Stimulated activated CD8-positive, alpha-beta memory T cell treated with anti-CD3 and anti-CD28 coated beads, Interleukin-7, amount 100 ng/mL, for 1 hour (primary cell): ENCODE measurements at regions not wholly inside any gene's neighbourhood (a gene's known extent, or its start where the extent isn't known, plus 50 kb on each side); places are given as distances from the start of the nearest gene placed in this dataset.
"Not testable (repeated sequence)": the region's sequence is repeated elsewhere in the genome, so short reads cannot be mapped to it uniquely, and the experiment has no call there.

Experiments
- DNase-seq, 2 donors: peaks; one replicate each; pipeline ENCODE4 v3.0.0-alpha.2; 2020; ENCODE audit warnings: low read depth in 2 of 2

GRCh38 chr6:147972448-147972847, 370.2 kb upstream of the SASH1 start:
- no peak for DNase-seq

- no peak for DNase-seq
Measured at GRCh38 chr6:147973806-147974205, 368.8 kb upstream of the SASH1 start.

- no peak for DNase-seq
Measured at GRCh38 chr6:147974376-147974775, 368.3 kb upstream of the SASH1 start.

- no peak for DNase-seq
Measured at GRCh38 chr6:147977851-147978465, 364.7 kb upstream of the SASH1 start.

GRCh38 chr6:147979966-147980365, 362.7 kb upstream of the SASH1 start:
- no peak for DNase-seq

GRCh38 chr6:147983581-147984366, 358.9 kb upstream of the SASH1 start:
- DNase-seq, result no peak

GRCh38 chr6:147986846-147987245, 355.8 kb upstream of the SASH1 start:
- no peak for DNase-seq

GRCh38 chr6:147990159-147990558, 352.5 kb upstream of the SASH1 start:
- DNase-seq, result no peak

- no peak for DNase-seq
Measured at GRCh38 chr6:147991961-147992360, 350.7 kb upstream of the SASH1 start.

GRCh38 chr6:147999001-147999540, 343.6 kb upstream of the SASH1 start:
- DNase-seq, result no peak

- no peak for DNase-seq
Measured at GRCh38 chr6:148001844-148002642, 340.6 kb upstream of the SASH1 start.

- DNase-seq, result no peak
Measured at GRCh38 chr6:148004651-148005050, 338.0 kb upstream of the SASH1 start.

- no peak for DNase-seq
Measured at GRCh38 chr6:148005806-148006205, 336.8 kb upstream of the SASH1 start.

GRCh38 chr6:148010516-148010915, 332.1 kb upstream of the SASH1 start:
- not testable (repeated sequence) for DNase-seq

- DNase-seq, result no peak
Measured at GRCh38 chr6:148016013-148016412, 326.6 kb upstream of the SASH1 start.

- DNase-seq, result no peak
Measured at GRCh38 chr6:148021165-148021564, 321.5 kb upstream of the SASH1 start.

- no peak for DNase-seq
Measured at GRCh38 chr6:148021699-148022098, 320.9 kb upstream of the SASH1 start.

GRCh38 chr6:148022279-148022678, 320.4 kb upstream of the SASH1 start:
- DNase-seq, result not testable (repeated sequence)

GRCh38 chr6:148027201-148027600, 315.4 kb upstream of the SASH1 start:
- no peak for DNase-seq

GRCh38 chr6:148035806-148036390, 306.7 kb upstream of the SASH1 start:
- DNase-seq, result no peak

- no peak for DNase-seq
Measured at GRCh38 chr6:148037496-148037895, 305.1 kb upstream of the SASH1 start.

GRCh38 chr6:148041546-148041945, 301.1 kb upstream of the SASH1 start:
- no peak for DNase-seq
